Mammary epithelial cell (primary cell): ENCODE measurements at regions not wholly inside any gene's neighbourhood (a gene's known extent, or its start where the extent isn't known, plus 50 kb on each side); places are given as distances from the start of the nearest gene placed in this dataset.

Experiments
- EZH2 ChIP-seq: IDR thresholded peaks from 2 replicates; pipeline ENCODE4 v1.6.1; 2012; ENCODE audit warnings: low read length, inconsistent platforms, borderline replicate concordance
- TF ChIP-seq, protein P1 (sequence below), 2 donors: IDR thresholded peaks in 1 of 2; conservative IDR thresholded peaks in 1 of 2; 2 replicates each; pipeline ENCODE4 v1.5.1; 2011 to 2012; ENCODE audit warnings: inconsistent platforms in 2 of 2, low read length in 2 of 2, mild to moderate bottlenecking in 2 of 2, control low read depth in 1 of 2, low read depth in 1 of 2; ENCODE audit not compliant: insufficient read depth in 1 of 2; ENCODE audit errors: extremely low read depth in 1 of 2

DNA sequence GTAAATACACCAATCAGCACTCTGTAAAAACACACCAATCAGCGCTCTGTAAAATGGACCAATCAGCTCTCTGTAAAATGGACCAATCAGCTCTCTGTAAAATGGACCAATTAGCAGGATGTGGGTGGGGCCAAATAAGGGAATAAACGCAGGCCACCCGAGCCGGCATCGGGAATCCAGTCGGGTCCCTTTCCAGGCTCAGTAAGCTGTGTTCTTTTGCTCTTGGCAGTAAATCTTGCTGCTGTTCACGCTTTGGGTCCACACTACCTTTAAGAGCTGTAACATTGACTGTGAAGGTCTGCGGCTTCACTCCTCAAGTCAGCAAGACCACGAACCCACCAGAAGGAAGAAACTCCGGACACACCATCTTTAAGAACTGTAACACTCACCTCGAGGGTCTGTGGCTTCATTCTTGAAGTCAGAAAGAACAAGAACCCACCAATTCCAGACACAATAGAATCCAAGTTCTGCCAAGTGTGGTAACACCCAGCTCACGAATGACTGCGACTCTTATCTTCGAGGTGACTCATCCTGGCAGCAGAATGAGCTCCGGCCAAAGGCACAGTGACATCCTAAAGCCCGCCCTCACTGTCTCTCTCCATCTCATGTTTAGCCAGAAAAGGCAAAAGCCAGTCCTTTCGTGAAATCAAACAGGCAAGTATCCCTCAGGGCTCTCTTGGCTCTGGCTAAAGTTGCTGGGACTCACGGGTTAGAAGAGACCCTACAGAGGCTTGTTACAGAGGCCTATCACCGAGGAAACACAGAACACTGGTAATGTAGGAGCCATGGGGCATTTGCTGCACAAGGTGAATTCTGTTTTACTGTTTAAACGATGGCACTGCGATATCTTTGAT is 155.2 kb downstream of the FAM43A start:
- TF ChIP-seq, protein P1, sequence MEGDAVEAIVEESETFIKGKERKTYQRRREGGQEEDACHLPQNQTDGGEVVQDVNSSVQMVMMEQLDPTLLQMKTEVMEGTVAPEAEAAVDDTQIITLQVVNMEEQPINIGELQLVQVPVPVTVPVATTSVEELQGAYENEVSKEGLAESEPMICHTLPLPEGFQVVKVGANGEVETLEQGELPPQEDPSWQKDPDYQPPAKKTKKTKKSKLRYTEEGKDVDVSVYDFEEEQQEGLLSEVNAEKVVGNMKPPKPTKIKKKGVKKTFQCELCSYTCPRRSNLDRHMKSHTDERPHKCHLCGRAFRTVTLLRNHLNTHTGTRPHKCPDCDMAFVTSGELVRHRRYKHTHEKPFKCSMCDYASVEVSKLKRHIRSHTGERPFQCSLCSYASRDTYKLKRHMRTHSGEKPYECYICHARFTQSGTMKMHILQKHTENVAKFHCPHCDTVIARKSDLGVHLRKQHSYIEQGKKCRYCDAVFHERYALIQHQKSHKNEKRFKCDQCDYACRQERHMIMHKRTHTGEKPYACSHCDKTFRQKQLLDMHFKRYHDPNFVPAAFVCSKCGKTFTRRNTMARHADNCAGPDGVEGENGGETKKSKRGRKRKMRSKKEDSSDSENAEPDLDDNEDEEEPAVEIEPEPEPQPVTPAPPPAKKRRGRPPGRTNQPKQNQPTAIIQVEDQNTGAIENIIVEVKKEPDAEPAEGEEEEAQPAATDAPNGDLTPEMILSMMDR (conservative IDR thresholded peaks at IDR 0.05 in 1 of 2, IDR thresholded peaks at IDR 0.05 in 1 of 2; ENCODE audit: extremely low read depth in 1 of 2, insufficient read depth in 1 of 2, low read depth in 1 of 2, low read length in 2 of 2): no peak
- no peak for TF ChIP-seq EZH2
